Nephron (organoid): ENCODE measurements at regions not wholly inside any gene's neighbourhood (a gene's known extent, or its start where the extent isn't known, plus 50 kb on each side); places are given as distances from the start of the nearest gene placed in this dataset.
"Not testable (repeated sequence)": the region's sequence is repeated elsewhere in the genome, so short reads cannot be mapped to it uniquely, and the experiment has no call there.

Experiments
- H3K27ac Mint-ChIP-seq, 3 experiments: 2 replicates each; pipeline ENCODE4 v1.8.0; 2020; ENCODE audit warnings: mixed read lengths in 3 of 3, mild to moderate bottlenecking in 2 of 3, moderate library complexity in 1 of 3
- H3K27me3 Mint-ChIP-seq: 2 replicates; pipeline ENCODE4 v1.8.0; 2021; ENCODE audit warnings: low read depth, mild to moderate bottlenecking, moderate library complexity, mixed read lengths
- H3K36me3 Mint-ChIP-seq: 2 replicates; pipeline ENCODE4 v1.8.0; 2020; ENCODE audit warnings: low read depth, mixed read lengths
- H3K4me1 Mint-ChIP-seq: 2 replicates; pipeline ENCODE4 v1.8.0; 2020; ENCODE audit warnings: mixed read lengths
- H3K4me3 Mint-ChIP-seq, 3 experiments: 2 replicates each; pipeline ENCODE4 v1.8.0; 2020; ENCODE audit warnings: mild to moderate bottlenecking in 3 of 3, mixed read lengths in 3 of 3, moderate library complexity in 2 of 3
- H3K9me3 Mint-ChIP-seq: 2 replicates; pipeline ENCODE4 v1.8.0; 2020; ENCODE audit warnings: mixed read lengths
- TF ChIP-seq, protein P1 (sequence below), 3 experiments: fragments of 200-600 bp; sonication (generic); IDR thresholded peaks; one replicate each; pipeline ENCODE4 v1.5.0; 2021; ENCODE audit warnings: antibody characterized with exemption in 3 of 3; ENCODE audit not compliant: unreplicated experiment in 3 of 3

- TF ChIP-seq, protein P1, sequence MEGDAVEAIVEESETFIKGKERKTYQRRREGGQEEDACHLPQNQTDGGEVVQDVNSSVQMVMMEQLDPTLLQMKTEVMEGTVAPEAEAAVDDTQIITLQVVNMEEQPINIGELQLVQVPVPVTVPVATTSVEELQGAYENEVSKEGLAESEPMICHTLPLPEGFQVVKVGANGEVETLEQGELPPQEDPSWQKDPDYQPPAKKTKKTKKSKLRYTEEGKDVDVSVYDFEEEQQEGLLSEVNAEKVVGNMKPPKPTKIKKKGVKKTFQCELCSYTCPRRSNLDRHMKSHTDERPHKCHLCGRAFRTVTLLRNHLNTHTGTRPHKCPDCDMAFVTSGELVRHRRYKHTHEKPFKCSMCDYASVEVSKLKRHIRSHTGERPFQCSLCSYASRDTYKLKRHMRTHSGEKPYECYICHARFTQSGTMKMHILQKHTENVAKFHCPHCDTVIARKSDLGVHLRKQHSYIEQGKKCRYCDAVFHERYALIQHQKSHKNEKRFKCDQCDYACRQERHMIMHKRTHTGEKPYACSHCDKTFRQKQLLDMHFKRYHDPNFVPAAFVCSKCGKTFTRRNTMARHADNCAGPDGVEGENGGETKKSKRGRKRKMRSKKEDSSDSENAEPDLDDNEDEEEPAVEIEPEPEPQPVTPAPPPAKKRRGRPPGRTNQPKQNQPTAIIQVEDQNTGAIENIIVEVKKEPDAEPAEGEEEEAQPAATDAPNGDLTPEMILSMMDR (IDR thresholded peaks at IDR 0.05; ENCODE audit: unreplicated experiment in 3 of 3), result no peak
Observed at GRCh38 chr4:55269995-55270394, 76.0 kb upstream of the SRD5A3 start.

GRCh38 chr4:55270481-55270880 is 75.6 kb upstream of the SRD5A3 start:
- Mint-ChIP-seq H3K4me1 (no peaks in the 10 kb centered on the region), H3K36me3 (no peaks in the 10 kb centered on the region), H3K9me3 (no peaks in the 10 kb centered on the region), H3K27ac (no peak overlapping the region), H3K4me3 (no peak overlapping the region), H3K27me3 (peaks cover 7% of the 10 kb centered on the region)
- TF ChIP-seq, protein P1 (IDR thresholded peaks at IDR 0.05; ENCODE audit: unreplicated experiment in 3 of 3), result no peak

More at GRCh38 chr4:55269995-55270394, 76.0 kb upstream of the SRD5A3 start:
- Mint-ChIP-seq H3K36me3 (no peaks in the 10 kb centered on the region), H3K4me1 (no peaks in the 10 kb centered on the region), H3K9me3 (no peaks in the 10 kb centered on the region), H3K27ac (no peak overlapping the region), H3K4me3 (no peak overlapping the region), H3K27me3 (peaks cover 7% of the 10 kb centered on the region)

DNA sequence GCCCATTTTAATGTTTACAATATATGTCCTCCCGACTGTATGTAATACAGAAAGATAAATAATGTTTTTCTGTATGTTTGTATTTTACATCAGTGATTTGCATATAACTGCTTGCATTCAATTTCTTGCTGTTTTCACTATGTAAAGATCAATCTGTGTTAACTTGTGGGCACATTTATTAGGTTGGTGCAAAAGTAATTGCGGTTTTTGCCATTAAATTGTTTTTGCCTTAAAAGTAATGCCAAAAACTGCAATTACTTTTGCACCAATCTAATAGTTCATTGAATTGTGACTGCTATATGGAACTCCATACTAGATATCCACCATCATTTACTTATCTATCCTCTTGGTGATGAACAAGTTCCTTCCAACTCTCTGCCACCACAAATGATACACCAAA is 73.9 kb upstream of the SRD5A3 start:
- H3K27ac Mint-ChIP-seq, result no peak overlapping the region
- H3K36me3 Mint-ChIP-seq, result no peaks in the 10 kb centered on the region
- no peak overlapping the region for H3K4me3 Mint-ChIP-seq
- no peaks in the 10 kb centered on the region for H3K4me1 Mint-ChIP-seq
- H3K9me3 Mint-ChIP-seq, result no peaks in the 10 kb centered on the region
- H3K27me3 Mint-ChIP-seq, result peaks cover 7% of the 10 kb centered on the region
- TF ChIP-seq, protein P1 (IDR thresholded peaks at IDR 0.05; ENCODE audit: unreplicated experiment in 3 of 3), result no peak

- Mint-ChIP-seq H3K4me1 (no peaks in the 10 kb centered on the region), H3K27me3 (peaks cover 7% of the 10 kb centered on the region), H3K9me3 (no peaks in the 10 kb centered on the region)
Observed at GRCh38 chr4:55272589-55272988, 73.5 kb upstream of the SRD5A3 start.

GRCh38 chr4:55277011-55277410 is 69.0 kb upstream of the SRD5A3 start:
- no peak overlapping the region for H3K27ac Mint-ChIP-seq
- peaks cover 7% of the 10 kb centered on the region for H3K9me3 Mint-ChIP-seq
- no peaks in the 10 kb centered on the region for H3K36me3 Mint-ChIP-seq
- H3K4me3 Mint-ChIP-seq, result no peak overlapping the region
- H3K27me3 Mint-ChIP-seq, result peaks cover 10% of the 10 kb centered on the region
- H3K4me1 Mint-ChIP-seq, result no peaks in the 10 kb centered on the region
- TF ChIP-seq, protein P1 (IDR thresholded peaks at IDR 0.05; ENCODE audit: unreplicated experiment in 3 of 3), result no peak

More at GRCh38 chr4:55272589-55272988, 73.5 kb upstream of the SRD5A3 start:
- Mint-ChIP-seq H3K4me3 (no peak overlapping the region), H3K36me3 (no peaks in the 10 kb centered on the region), H3K27ac (no peak overlapping the region)
- TF ChIP-seq, protein P1 (IDR thresholded peaks at IDR 0.05; ENCODE audit: unreplicated experiment in 3 of 3), result no peak

- TF ChIP-seq, protein P1 (IDR thresholded peaks at IDR 0.05; ENCODE audit: unreplicated experiment in 3 of 3), result no peak
- no peaks in the 10 kb centered on the region for H3K36me3 Mint-ChIP-seq
- H3K4me3 Mint-ChIP-seq, result no peak overlapping the region
- H3K4me1 Mint-ChIP-seq, result no peaks in the 10 kb centered on the region
- H3K27me3 Mint-ChIP-seq, result peaks cover 10% of the 10 kb centered on the region
- peaks cover 17% of the 10 kb centered on the region for H3K9me3 Mint-ChIP-seq
- no peak overlapping the region for H3K27ac Mint-ChIP-seq
Observed at GRCh38 chr4:55278316-55278715, 67.7 kb upstream of the SRD5A3 start.

- not testable (repeated sequence) for H3K27ac Mint-ChIP-seq, H3K36me3 Mint-ChIP-seq, H3K4me1 Mint-ChIP-seq, H3K4me3 Mint-ChIP-seq, H3K27me3 Mint-ChIP-seq
- H3K9me3 Mint-ChIP-seq, result peaks cover 33% of the 10 kb centered on the region
Observed at GRCh38 chr4:55280474-55280873, 65.6 kb upstream of the SRD5A3 start.

DNA sequence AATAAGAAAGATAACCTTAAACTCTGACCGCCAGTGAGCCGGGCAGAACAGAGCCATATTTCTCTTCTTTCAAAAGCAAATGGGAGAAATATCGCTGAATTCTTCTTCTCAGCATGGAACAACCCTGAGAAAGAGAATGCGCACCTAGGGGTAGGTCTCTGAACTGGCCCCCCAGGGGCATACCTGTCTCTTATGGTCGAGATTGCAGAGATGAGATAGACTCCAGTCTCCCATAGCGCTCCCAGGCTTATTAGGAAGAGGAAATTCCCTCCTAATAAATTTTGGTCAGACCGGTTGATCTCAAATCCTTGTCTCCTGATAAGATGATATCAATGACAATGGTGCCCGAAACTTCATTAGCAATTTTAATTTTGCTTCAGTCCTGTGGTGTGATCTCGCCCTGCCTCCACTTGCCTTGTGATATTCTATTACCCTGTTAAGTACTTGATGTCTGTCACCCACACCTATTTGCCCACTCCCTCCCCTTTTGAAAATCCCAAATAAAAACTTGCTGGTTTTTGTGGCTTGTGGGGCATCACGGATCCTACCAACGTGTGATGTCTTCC is 64.8 kb upstream of the SRD5A3 start:
- H3K27ac Mint-ChIP-seq, H3K4me3 Mint-ChIP-seq, H3K36me3 Mint-ChIP-seq, H3K4me1 Mint-ChIP-seq, H3K27me3 Mint-ChIP-seq: not testable (repeated sequence)
- H3K9me3 Mint-ChIP-seq, result peaks cover 37% of the 10 kb centered on the region
